H1 (cell line): ENCODE measurements at regions not wholly inside any gene's neighbourhood (a gene's known extent, or its start where the extent isn't known, plus 50 kb on each side); places are given as distances from the start of the nearest gene placed in this dataset.

Experiments used
- HDAC6 ChIP-seq: IDR thresholded peaks from one replicate; pipeline ENCODE4 v1.7.1; 2012; ENCODE audit warnings: low read depth, mild to moderate bottlenecking, inconsistent platforms, low read length, moderate library complexity
- TF ChIP-seq, protein P1 (sequence below): IDR thresholded peaks from 2 replicates; pipeline ENCODE4 v1.6.1; 2012; ENCODE audit warnings: inconsistent platforms

- TF ChIP-seq, protein P1, sequence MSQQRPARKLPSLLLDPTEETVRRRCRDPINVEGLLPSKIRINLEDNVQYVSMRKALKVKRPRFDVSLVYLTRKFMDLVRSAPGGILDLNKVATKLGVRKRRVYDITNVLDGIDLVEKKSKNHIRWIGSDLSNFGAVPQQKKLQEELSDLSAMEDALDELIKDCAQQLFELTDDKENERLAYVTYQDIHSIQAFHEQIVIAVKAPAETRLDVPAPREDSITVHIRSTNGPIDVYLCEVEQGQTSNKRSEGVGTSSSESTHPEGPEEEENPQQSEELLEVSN = no peak
- TF ChIP-seq HDAC6 = no peak
Observed at GRCh38 chr6:164247106-164247505, 832.6 kb downstream of the QKI start (continued).
